CD4-positive, CD25-positive, alpha-beta regulatory T cell (primary cell): ENCODE measurements at regions not wholly inside any gene's neighbourhood (a gene's known extent, or its start where the extent isn't known, plus 50 kb on each side); places are given as distances from the start of the nearest gene placed in this dataset.

Source experiments
- ATAC-seq, 2 donors: fragments of 150-1000 bp; cut with Tn5 transposase; one replicate each; pipeline ENCODE4 v1.10.0; 2021; ENCODE audit warnings: low read depth in 2 of 2, moderate number of reproducible peaks in 2 of 2, moderate library complexity in 1 of 2
- DNase-seq, 3 donors: peaks; one replicate each; pipeline versions ENCODE4 v3.0.0 to v3.0.0-alpha.2; 2012 to 2022; ENCODE audit warnings: mixed read lengths in 1 of 3
- H3K27ac ChIP-seq: one replicate; pipeline ENCODE4 v1.7.0; 2013; ENCODE audit warnings: mild to moderate bottlenecking, low read length; ENCODE audit not compliant: insufficient read depth, poor library complexity, severe bottlenecking
- H3K27me3 ChIP-seq: one replicate; pipeline ENCODE4 v1.7.0; 2013; ENCODE audit warnings: low read length; ENCODE audit not compliant: control insufficient read depth, insufficient read depth
- H3K36me3 ChIP-seq: one replicate; pipeline ENCODE4 v1.7.0; 2013; ENCODE audit warnings: mild to moderate bottlenecking, low read length, moderate library complexity; ENCODE audit not compliant: control insufficient read depth, insufficient read depth
- H3K4me1 ChIP-seq: 2 replicates; pipeline ENCODE4 v1.7.0; 2013; ENCODE audit warnings: mild to moderate bottlenecking, low read length; ENCODE audit not compliant: insufficient read depth, control insufficient read depth, poor library complexity, severe bottlenecking
- H3K4me3 ChIP-seq: one replicate; pipeline ENCODE4 v1.7.0; 2013; ENCODE audit warnings: low read depth, mild to moderate bottlenecking, low read length, moderate library complexity
- H3K9me3 ChIP-seq, 2 experiments: 1 replicate in 1 of 2; 2 replicates in 1 of 2; pipeline ENCODE4 v1.7.0; 2013; ENCODE audit warnings: low read length in 2 of 2, mild to moderate bottlenecking in 1 of 2, moderate library complexity in 1 of 2; ENCODE audit not compliant: control insufficient read depth in 2 of 2
- H3K27ac Mint-ChIP-seq, 3 donors: one replicate each; pipeline ENCODE4 v1.8.0; 2020 to 2022; ENCODE audit warnings: mild to moderate bottlenecking in 3 of 3, mixed read lengths in 3 of 3, moderate library complexity in 2 of 3
- H3K27me3 Mint-ChIP-seq: one replicate; pipeline ENCODE4 v1.8.0; 2022; ENCODE audit warnings: mild to moderate bottlenecking, mixed read lengths
- H3K36me3 Mint-ChIP-seq: one replicate; pipeline ENCODE4 v1.8.0; 2020; ENCODE audit warnings: mixed read lengths
- H3K4me1 Mint-ChIP-seq, 4 donors: one replicate each; pipeline ENCODE4 v1.8.0; 2020 to 2022; ENCODE audit warnings: mixed read lengths in 4 of 4, mild to moderate bottlenecking in 1 of 4
- H3K4me3 Mint-ChIP-seq, 4 donors: one replicate each; pipeline ENCODE4 v1.8.0; 2020 to 2022; ENCODE audit warnings: mild to moderate bottlenecking in 4 of 4, mixed read lengths in 4 of 4, moderate library complexity in 3 of 4
- H3K9me3 Mint-ChIP-seq, 7 donors: one replicate each; pipeline ENCODE4 v1.8.0; 2020 to 2022; ENCODE audit warnings: mixed read lengths in 7 of 7, mild to moderate bottlenecking in 3 of 7, moderate library complexity in 2 of 7

GRCh38 chr6:113172531-113172966, 684.6 kb upstream of the MARCKS start:
- ATAC-seq (no peak), DNase-seq (no peak)
- Mint-ChIP-seq H3K9me3 (peaks cover 0 to 5% (median 0%) of the 10 kb centered on the region in 7 donors), H3K4me1 (no peaks in the 10 kb centered on the region), H3K27me3 (no peaks in the 10 kb centered on the region), H3K4me3 (no peak overlapping the region), H3K36me3 (no peaks in the 10 kb centered on the region), H3K27ac (no peak overlapping the region)
- no peaks in the 10 kb centered on the region for H3K27me3 ChIP-seq
- no peak overlapping the region for H3K4me3 ChIP-seq
- no peaks in the 10 kb centered on the region for H3K4me1 ChIP-seq
- H3K27ac ChIP-seq, result no peak overlapping the region
- no peaks in the 10 kb centered on the region for H3K9me3 ChIP-seq
- H3K36me3 ChIP-seq, result no peaks in the 10 kb centered on the region

GRCh38 chr6:113178349-113178748, 678.8 kb upstream of the MARCKS start:
- Mint-ChIP-seq H3K9me3 (peaks cover 0 to 10% (median 6%) of the 10 kb centered on the region in 7 donors), H3K27ac (no peak overlapping the region), H3K36me3 (no peaks in the 10 kb centered on the region), H3K4me1 (no peaks in the 10 kb centered on the region), H3K27me3 (no peaks in the 10 kb centered on the region), H3K4me3 (no peak overlapping the region)
- Histone ChIP-seq H3K4me3 (no peak overlapping the region), H3K27ac (no peak overlapping the region), H3K27me3 (no peaks in the 10 kb centered on the region), H3K36me3 (no peaks in the 10 kb centered on the region), H3K9me3 (no peaks in the 10 kb centered on the region), H3K4me1 (no peaks in the 10 kb centered on the region)
- DNase-seq, result no peak
- ATAC-seq, result no peak

GRCh38 chr6:113181164-113181563, 676.0 kb upstream of the MARCKS start:
- H3K36me3 Mint-ChIP-seq, result no peaks in the 10 kb centered on the region
- no peak overlapping the region for H3K4me3 ChIP-seq
- no peaks in the 10 kb centered on the region for H3K9me3 ChIP-seq
- ATAC-seq, result no peak
- no peak for DNase-seq
- no peaks in the 10 kb centered on the region for H3K27me3 ChIP-seq
- no peak overlapping the region for H3K27ac Mint-ChIP-seq
- no peaks in the 10 kb centered on the region for H3K27me3 Mint-ChIP-seq
- H3K4me3 Mint-ChIP-seq, result no peak overlapping the region
- H3K4me1 ChIP-seq, result no peaks in the 10 kb centered on the region
- no peaks in the 10 kb centered on the region for H3K4me1 Mint-ChIP-seq
- no peak overlapping the region for H3K27ac ChIP-seq
- peaks cover 0 to 10% (median 2%) of the 10 kb centered on the region in 7 donors for H3K9me3 Mint-ChIP-seq
- no peaks in the 10 kb centered on the region for H3K36me3 ChIP-seq

DNA sequence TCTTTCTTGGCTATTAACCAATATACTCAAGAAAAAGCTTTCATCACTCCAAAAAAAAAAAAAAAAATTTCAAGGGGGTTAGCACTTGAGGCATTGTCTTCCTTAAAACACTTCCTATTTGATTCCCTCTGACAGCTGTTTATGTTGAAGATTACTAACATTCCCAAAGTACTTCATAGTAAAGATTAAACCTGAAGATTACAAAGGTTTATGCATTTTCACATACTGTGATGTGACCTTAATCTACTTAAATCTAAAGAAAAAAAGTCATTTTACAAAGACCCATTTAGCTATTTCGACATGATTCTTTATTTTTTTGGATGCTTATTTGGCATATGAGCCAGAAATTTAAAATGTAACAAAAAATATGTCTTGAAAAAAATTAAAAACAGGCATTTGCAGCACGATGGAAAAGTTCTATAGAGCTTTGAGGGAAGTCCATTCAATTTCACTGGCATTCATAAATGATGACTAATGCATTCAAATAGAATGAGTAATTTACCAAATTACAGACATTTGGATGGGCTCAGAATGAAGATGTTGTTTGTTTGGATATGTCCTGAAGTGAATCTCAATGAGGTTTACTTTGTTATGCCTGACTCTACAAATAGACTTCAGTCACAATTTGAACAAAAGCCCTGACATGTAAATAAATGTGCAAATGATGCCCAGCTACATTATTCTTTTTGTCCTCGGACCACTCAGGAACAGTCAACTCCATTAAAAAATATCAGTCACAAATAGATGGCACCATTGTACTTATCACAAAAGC, 674.6 kb upstream of the MARCKS start:
- H3K27ac ChIP-seq, result no peak overlapping the region
- no peaks in the 10 kb centered on the region for H3K4me1 ChIP-seq
- Mint-ChIP-seq H3K4me1 (no peaks in the 10 kb centered on the region), H3K9me3 (peaks cover 0 to 10% (median 3%) of the 10 kb centered on the region in 7 donors), H3K27ac (no peak overlapping the region), H3K36me3 (no peaks in the 10 kb centered on the region), H3K4me3 (no peak overlapping the region), H3K27me3 (no peaks in the 10 kb centered on the region)
- no peak overlapping the region for H3K4me3 ChIP-seq
- ATAC-seq (no peak), DNase-seq (no peak)
- no peaks in the 10 kb centered on the region for H3K27me3 ChIP-seq
- no peaks in the 10 kb centered on the region for H3K9me3 ChIP-seq
- no peaks in the 10 kb centered on the region for H3K36me3 ChIP-seq

DNA sequence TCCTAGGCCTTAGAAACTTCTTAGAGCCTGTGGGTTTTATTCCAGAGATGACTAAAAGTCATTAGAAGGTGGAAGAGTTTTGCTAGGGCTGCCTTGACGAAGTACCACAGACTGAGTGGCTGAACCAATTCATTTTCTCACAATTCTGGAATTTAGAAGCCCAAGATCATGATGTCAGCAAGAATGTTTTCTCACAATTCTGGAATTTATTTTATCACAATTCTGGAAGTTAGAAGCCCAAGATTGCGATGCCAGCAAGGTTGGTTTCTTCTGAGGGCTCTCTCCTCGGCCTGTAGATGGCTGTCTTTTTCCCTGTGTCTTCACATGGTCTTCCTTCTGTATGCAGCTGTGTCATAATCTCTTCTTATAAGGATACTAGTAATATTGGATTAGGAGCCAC, 672.9 kb upstream of the MARCKS start:
- H3K4me1 ChIP-seq, result no peaks in the 10 kb centered on the region
- no peaks in the 10 kb centered on the region for H3K4me1 Mint-ChIP-seq

DNA sequence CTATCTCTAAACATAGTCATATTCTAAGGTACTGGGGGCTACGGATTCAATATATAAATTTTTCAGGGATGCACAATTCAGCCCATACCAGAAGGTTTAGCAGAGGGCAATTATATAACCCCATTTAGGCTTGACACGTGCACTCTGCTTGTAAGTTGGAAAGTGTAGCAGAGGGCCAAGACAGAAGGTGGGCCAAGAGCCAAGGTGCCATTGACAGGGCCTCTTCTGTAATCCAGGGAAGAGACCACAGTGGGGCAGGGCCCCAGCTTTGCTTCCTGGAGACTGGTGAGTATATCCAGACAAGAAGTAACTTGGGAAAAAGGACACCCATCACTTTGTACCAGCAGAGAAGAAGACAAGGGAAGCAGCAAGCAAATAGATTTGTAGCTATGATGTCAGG, 672.4 kb upstream of the MARCKS start:
- H3K4me1 Mint-ChIP-seq, result no peaks in the 10 kb centered on the region
- H3K4me3 Mint-ChIP-seq, result no peak overlapping the region
- Histone ChIP-seq H3K36me3 (no peaks in the 10 kb centered on the region), H3K4me1 (no peaks in the 10 kb centered on the region), H3K27ac (no peak overlapping the region), H3K27me3 (no peaks in the 10 kb centered on the region), H3K4me3 (no peak overlapping the region), H3K9me3 (no peaks in the 10 kb centered on the region)
- peaks cover 0 to 10% (median 3%) of the 10 kb centered on the region in 7 donors for H3K9me3 Mint-ChIP-seq
- H3K27ac Mint-ChIP-seq, result no peak overlapping the region
- DNase-seq (no peak), ATAC-seq (no peak)
- no peaks in the 10 kb centered on the region for H3K36me3 Mint-ChIP-seq
- no peaks in the 10 kb centered on the region for H3K27me3 Mint-ChIP-seq

More for the DNA sequence above, 672.9 kb upstream of the MARCKS start:
- Histone ChIP-seq H3K36me3 (no peaks in the 10 kb centered on the region), H3K27ac (no peak overlapping the region), H3K4me3 (no peak overlapping the region), H3K27me3 (no peaks in the 10 kb centered on the region), H3K9me3 (no peaks in the 10 kb centered on the region)
- H3K4me3 Mint-ChIP-seq, result no peak overlapping the region
- H3K9me3 Mint-ChIP-seq, result peaks cover 0 to 10% (median 3%) of the 10 kb centered on the region in 7 donors
- no peak for ATAC-seq
- H3K36me3 Mint-ChIP-seq, result no peaks in the 10 kb centered on the region
- no peaks in the 10 kb centered on the region for H3K27me3 Mint-ChIP-seq
- H3K27ac Mint-ChIP-seq, result no peak overlapping the region
- DNase-seq, result no peak

- Histone ChIP-seq H3K9me3 (no peaks in the 10 kb centered on the region), H3K27me3 (no peaks in the 10 kb centered on the region), H3K27ac (no peak overlapping the region), H3K4me3 (no peak overlapping the region), H3K4me1 (no peaks in the 10 kb centered on the region), H3K36me3 (no peaks in the 10 kb centered on the region)
- no peaks in the 10 kb centered on the region for H3K36me3 Mint-ChIP-seq
- peaks cover 0 to 10% (median 0%) of the 10 kb centered on the region in 7 donors for H3K9me3 Mint-ChIP-seq
- no peak overlapping the region for H3K4me3 Mint-ChIP-seq
- H3K27ac Mint-ChIP-seq, result no peak overlapping the region
- no peaks in the 10 kb centered on the region for H3K27me3 Mint-ChIP-seq
- no peak for DNase-seq
- no peak for ATAC-seq
- H3K4me1 Mint-ChIP-seq, result no peaks in the 10 kb centered on the region
Observed at GRCh38 chr6:113185299-113185698, 671.8 kb upstream of the MARCKS start.

GRCh38 chr6:113187661-113188060, 669.5 kb upstream of the MARCKS start:
- no peak for ATAC-seq
- H3K27me3 Mint-ChIP-seq, result no peaks in the 10 kb centered on the region
- H3K9me3 Mint-ChIP-seq, result peaks cover 0 to 11% (median 3%) of the 10 kb centered on the region in 7 donors
- no peaks in the 10 kb centered on the region for H3K36me3 ChIP-seq
- no peaks in the 10 kb centered on the region for H3K9me3 ChIP-seq
- no peaks in the 10 kb centered on the region for H3K4me1 Mint-ChIP-seq
- no peaks in the 10 kb centered on the region for H3K27me3 ChIP-seq
- H3K27ac Mint-ChIP-seq, result no peak overlapping the region
- no peak overlapping the region for H3K4me3 Mint-ChIP-seq
- DNase-seq, result no peak
- no peaks in the 10 kb centered on the region for H3K4me1 ChIP-seq
- no peak overlapping the region for H3K4me3 ChIP-seq
- no peaks in the 10 kb centered on the region for H3K36me3 Mint-ChIP-seq
- H3K27ac ChIP-seq, result no peak overlapping the region
